ENCODE measurements at regions not wholly inside any gene's neighbourhood (a gene's known extent, or its start where the extent isn't known, plus 50 kb on each side); places are given as distances from the start of the nearest gene placed in this dataset.
"Not testable (repeated sequence)": the region's sequence is repeated elsewhere in the genome, so short reads cannot be mapped to it uniquely, and the experiment has no call there.

DNA sequence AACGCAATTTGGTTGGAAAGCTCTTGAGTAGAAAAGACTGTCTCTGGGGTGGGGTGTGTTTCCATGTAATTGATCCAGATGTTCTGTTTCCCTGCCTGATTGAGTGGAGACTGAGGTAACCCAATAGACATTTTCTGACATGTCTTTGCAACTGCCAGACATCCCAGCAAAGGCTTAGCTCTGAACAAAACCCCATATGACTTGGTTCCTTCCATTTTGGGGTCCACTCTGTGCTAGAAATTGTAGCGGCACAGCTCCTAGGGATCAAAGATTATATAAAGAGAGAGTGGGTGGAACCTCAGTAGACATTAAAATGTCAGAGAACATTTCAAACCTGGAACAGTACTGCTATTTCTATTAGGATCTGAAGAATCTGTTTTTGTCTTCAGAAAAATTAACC is 189.3 kb downstream of the EDN1 start:
- DNase-seq (ENCODE audit: low spot score): no peak

DNA sequence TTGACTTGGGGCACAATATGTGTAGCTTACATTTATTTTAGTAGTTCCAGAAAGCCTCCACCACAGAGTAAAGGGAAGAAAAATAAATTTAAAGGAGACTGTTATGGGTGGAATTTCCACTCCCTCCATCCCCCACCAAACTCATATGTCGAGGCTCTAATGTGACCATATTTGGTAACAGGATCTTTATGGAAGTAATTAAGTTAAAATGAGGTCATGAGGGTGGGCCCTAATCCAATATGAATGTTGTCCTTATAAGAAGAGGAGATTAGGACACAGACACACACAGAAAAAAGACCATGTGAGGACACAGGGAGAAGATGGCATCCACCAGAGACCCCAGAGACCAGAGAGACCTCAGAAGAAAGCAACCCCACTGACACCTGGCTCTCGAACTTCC is 189.7 kb downstream of the EDN1 start:
- DNase-seq (ENCODE audit: low spot score): no peak

DNA sequence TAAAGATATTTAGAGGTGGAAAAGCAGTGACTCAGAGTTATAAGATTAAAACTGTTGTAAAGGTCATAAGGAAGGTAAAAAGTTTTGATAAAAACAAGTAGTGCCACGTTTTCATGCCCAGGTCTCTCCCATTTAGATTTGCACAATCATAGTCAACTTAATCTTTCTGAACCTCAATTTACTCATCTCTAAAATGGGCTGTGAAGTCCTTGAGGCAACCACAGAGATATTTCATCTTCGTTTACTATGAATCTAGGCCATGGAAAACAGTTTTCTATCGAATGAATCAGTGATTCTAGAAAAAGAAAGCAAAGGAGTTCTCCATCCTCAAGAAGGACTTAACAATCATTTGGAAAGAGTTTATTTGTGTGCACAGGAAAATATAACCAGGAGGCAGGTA is 190.2 kb downstream of the EDN1 start:
- no peak for DNase-seq (ENCODE audit: low spot score)

DNA sequence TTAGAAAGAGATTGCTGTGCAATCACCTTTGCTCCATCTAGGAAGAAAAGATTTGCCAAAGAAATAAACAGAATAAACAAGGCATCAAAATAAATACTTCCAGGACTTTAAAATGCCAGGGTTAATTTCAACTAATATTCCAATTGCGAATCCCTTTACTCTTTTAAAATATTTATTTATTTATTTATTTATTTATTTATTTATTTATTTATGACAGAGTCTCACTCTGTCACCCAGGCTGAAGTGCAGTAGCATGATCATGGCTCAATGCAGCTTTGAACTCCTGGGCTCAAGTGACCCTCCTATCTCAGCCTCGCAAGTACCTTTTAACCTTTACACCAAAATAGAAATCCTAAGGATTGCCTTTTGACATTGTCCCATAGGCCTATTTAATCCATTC is 191.1 kb downstream of the EDN1 start:
- DNase-seq (ENCODE audit: low spot score): no peak

DNA sequence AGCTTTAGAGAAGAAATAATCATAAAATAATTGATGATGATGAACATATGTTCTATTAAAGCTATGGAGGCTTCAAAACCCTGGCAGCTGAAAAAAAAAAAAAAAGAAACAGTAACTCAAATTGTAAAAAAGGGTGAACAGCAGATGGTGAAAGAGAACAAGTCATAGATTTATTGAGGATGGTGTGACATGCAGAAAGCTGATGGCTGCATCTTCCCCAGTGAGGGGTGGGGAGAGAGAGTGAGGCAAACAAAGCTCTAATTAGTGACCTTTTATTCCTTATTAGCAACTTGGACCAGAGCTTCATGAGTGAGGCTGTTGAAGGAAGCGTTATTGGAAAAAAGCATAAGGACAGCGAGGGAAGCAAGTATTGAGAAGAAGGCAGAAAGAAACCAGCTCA is 191.7 kb downstream of the EDN1 start:
- no peak for DNase-seq (ENCODE audit: low spot score)

DNA sequence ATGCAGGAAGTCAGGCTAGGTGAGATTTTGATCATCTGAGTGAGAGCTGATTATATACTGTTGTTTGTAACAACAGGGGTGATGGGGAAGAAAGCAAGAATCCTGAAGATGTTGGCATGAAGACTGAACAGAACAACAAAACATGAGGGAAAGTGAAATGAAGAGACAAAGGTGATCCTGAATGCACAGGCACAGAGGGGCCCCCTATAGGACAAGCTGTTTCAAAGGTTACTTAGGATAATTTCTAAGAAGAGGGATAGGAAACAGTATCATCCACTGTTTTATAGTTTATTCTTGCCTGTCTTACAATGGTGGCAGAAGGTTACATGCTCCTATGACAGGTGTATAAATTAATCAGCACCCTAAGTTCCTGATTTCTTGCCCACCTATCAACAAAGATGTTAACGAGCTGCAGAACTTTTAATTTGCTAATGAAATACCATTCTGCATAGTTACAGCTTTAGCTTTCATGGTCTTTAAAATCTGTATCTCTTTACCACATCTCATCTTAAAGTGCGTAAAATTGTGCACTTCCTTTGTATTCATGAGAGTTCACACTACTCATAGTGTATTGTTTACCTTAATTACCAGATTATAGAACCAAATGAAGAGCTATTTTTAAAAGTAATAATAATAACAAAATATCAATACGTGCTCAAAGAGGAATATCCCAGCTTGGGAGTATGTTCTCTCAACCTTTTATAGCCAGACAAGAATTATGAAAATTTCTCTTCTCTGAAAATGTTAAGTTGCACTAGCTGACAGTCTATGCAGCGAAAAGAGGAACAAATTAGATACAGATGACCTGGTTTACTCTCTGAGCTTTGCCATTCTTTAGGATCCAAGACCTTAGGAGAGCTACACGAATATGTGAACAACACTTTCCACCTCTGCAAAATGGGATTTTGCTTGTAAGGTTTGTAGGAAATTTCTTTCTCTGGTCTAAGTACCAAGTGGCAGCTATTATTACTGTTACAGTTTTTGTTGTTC is 192.5 kb downstream of the EDN1 start:
- DNase-seq (ENCODE audit: low spot score): no peak

DNA sequence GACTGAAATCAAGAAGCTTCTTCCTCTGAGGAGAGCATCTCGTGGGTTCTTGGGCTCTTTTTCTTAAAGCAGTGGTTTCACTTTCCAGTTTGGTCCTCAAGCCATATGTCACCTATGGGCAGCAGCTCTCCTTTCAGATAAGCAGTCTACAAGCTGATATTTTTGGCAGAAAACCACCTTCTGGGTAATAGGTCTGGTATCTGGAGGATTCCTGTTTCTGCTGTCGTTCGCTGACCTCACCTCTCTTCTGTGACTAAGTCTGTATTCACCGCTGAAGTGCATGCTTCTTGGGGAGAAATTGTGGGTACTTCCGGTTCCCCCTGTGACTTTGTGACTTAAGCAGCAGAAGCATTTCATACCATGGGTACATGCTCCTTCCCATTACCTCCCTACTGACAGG is 193.6 kb downstream of the EDN1 start:
- no peak for DNase-seq (ENCODE audit: low spot score)

DNA sequence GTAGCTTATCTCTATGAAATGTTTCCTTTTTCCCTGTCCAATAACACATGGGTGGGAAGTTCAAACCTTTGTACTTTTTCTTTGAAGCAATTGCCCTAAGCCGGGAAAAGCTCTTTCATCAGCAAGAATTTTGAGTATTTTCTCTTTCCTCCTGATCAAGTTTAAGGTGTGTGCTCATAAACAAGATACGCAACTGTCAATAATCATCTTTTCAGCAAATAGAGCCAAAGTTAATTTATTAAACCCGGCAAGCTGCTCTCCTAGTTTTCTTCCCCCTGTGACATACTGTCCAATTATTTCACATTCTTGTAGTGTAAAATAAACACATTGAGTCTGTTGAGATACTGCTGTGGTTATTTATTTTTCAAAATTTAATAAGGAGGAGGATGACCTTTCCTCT is 194.4 kb downstream of the EDN1 start:
- DNase-seq (ENCODE audit: low spot score): no peak

DNA sequence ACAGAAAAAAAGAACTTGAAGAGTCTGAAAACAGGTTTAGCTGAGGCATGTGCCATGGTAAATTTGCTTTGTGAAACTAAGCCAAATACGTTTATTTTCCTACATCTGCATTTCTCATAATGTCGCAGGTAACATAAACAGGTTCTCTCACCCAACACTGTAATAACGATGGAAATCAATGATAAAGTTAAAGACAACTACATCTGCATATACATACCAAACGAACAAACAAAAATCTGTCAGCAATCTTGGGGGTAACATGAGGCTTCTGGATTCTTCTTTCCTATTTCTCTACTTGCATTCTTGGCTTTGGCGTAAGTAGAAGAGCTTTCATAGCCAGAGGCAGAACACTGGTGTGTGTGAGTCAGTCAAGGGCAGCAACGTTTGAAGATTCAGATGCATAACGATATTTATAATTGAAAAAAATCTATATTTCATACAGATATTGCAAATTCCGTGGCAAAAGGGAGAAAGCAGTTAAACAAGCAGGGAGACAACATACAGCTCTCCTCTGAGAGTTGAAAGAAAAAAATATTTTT is 195.1 kb downstream of the EDN1 start:
- no peak for DNase-seq (ENCODE audit: low spot score)

DNA sequence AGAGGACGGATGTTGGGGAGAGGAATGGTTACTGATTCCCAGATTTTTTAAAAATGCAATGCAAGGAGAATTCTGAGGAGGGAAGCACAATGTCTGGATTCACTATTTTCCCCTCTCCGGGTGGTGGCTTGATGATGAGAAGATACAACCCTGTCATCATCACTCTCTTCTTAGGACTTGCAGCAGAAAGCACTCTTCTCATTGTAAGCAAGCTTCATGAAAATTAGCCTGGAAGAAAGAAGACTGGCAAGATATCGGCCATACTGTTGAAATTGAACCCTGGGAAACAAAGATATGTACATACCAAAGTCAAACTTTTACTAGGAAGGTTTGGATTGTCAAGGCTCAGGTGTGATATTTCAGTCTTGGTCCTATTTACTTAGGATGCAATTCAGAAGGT is 195.7 kb downstream of the EDN1 start:
- DNase-seq (ENCODE audit: low spot score): no peak

DNA sequence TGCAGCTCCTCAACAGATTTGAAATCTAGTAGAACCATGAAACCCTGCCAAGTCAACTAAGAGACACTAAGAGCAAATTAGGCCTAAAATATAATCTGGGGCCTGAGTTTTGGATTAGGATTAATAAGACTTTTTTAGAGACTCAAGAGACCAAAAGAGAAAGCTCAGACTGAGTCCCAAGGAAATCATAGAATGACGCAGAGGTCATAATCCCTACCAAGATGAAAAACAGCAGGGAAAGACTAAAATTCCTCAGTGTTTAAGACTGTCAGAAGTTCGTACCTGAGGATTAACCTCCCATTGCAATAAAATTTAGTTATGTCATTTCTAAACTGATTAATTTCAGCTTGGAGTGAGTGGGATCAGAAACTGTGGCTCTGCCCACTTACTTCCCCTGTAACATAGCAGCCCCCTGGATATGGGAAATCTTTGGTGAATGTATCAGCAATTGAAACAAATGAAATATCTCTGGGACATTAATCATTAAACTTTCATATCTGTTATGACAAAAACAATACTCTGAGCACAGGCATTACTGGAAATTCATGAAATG is 200.3 kb downstream of the EDN1 start:
- no peak for DNase-seq (ENCODE audit: low spot score)

DNA sequence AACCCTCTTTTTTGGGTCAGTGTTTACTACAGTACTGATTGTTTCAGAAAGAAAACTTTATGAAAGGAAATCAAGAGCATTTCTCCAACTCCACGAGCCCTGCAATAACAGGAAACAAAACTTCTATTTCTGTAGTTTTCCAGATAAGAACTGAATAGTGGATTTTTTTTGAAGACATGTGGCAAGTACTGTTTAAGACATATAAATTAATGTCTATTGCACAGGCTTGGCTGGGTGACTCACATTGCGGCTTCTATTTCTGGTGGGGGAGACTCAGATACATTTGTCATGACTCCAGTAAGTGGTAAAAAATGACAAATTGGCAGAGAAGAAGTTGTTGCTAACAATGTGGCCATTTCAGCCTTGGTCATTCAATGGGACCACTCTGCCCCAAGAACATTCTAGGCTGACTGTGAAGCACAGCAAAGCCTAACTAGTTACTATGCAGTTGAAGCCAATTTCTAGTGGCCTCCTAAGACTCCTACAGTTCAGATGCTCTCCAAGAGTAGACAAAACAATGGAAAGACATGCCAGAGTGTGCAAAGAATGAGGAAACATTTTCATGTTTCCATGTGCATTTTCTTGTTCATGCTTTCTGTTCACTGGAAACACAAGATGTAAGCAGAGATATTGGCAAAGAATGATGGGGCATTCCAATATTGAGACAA is 200.9 kb downstream of the EDN1 start:
- no peak for DNase-seq (ENCODE audit: low spot score)

DNA sequence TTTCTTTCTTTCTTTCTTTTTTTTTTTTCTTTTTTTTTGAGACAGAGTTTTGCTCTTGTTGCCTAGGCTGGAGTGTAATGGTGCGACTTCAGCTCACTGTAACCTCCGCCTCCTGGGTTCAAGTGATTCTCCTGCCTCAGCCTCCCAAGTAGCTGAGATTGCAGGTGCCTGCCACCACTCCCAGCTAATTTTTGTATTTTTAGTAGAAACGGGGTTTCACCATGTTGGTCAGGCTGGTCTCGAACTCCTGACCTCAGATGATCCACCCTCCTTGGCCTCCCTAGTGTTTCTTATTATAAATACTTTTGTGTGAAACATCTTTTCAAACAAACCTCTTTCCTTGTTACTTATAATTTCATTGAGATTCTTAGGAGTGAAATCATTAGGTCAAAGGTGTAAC is 202.8 kb downstream of the EDN1 start:
- DNase-seq (ENCODE audit: low spot score): not testable (repeated sequence)

DNA sequence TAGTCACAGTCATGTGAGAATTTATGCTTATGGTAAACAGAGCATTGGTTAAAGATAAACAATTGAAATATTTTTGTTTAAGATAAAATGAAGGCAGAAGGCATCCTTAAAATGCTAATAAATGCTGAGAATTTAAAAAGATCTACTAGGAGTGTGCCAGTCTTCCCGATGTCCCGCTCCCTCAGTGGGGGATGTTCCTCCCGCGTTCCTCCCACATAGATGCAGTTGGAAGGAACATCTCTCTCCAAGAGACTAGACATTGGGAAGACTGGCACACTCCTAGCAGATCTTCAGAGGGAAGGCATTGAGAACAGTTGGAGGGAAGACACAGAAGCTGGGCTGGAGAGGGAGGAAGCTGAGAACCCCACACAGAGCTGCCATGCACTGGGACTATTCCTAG is 203.3 kb downstream of the EDN1 start:
- no peak for DNase-seq (ENCODE audit: low spot score)

DNA sequence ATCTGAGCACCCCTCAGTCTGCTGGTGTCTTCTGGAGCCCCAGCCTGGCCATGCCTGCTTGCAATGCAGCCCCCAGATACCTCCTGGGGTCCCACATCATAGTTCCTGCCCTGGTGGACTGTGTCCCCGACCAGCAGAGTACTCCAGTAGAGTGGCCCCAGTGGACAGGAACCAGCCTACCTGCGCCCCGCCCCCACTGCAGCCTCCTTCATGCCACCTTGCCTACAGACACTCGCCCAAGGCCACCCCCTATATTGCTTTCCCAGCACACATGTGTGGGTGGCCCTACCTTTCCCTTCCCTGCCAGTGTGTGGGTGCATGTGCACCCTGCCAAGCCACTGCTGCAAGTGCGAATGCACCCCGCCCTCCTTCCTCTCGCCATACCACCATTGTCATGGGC is 204.0 kb downstream of the EDN1 start:
- DNase-seq (ENCODE audit: low spot score): no peak

DNA sequence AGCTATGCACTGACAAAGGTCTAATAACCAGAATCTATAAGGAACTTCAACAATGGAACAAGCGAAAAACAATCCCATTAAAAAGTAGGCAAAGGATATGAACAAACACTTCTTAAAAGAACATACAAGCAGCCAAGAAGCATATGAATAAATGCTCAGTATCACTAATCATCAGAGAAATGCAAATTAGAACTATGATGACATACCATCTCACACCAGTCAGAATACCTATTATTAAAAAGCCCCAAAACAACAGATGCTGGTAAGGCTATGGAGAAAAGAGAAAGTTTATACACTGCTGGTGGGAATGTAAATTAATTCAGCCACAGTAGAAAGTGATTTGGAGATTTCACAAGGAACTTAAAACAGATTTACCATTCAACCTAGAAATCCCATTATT is 211.8 kb downstream of the EDN1 start:
- DNase-seq (ENCODE audit: low spot score): no peak

DNA sequence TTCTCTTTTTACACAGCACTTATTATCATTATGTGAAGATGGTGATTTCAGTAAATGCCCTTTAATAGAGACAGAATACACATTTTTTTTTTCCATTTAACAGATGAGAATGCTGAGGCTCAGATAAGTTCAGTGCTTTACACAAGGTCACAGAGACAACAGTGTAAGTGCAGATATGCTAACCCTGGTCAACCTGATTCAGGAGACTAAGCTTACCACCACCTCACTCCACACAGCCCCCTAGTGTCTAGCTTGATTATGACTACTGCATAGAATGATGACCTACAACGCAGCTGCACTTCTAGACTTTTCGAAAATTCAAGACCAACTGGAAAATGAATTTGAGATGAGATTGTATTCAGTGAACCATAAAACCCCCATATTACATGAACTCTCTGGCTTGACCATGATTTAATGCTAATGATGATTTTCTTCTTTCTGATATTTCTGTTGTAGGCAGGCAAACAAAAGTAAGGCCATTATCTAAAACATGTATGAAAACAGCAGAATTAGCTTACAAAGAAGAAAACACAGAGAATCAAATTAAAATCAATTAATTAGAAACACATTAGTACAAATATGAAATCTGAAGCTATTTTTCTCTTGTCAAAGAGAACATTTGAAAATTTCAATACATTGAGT is 212.1 kb upstream of the PHACTR1 start:
- DNase-seq (ENCODE audit: low spot score): peak; percentile 23

DNA sequence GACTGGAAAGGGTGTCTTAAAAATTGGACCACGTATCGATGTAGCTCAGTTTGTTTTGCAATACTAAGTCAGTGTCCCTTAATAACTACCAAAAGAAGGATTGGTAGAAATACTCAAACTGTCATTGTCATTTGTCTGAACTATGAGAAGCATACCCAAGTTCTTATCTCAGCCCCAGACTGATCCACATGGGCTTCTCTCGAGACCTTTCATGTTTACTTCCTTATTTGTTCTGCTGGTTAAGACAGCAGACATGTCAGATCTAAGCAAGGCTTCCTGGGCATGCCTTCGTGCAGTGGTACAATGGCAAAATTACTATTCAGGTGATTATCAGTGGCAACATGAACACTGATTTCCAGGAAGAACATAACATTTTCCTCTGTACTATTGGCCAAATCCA is 211.1 kb upstream of the PHACTR1 start:
- no peak for DNase-seq (ENCODE audit: low spot score)

DNA sequence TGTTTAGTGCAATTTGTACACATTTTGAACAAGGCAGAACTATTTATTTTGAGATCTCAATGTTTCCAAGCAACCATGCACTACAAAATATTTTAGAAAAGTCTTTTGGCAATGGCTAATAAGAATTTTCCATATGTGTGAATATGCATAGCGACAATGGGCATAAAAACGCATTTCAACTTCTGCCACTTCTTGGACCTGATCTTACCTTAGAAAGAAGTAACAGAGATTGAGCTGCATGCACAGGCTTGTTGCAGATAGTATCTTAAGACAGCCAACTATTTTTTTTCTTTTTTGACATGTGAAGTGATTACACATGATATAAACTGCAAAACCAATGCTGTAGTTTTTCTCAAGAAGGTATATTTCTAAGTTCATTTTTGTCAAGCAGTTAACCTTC is 210.4 kb upstream of the PHACTR1 start:
- DNase-seq (ENCODE audit: low spot score): no peak

DNA sequence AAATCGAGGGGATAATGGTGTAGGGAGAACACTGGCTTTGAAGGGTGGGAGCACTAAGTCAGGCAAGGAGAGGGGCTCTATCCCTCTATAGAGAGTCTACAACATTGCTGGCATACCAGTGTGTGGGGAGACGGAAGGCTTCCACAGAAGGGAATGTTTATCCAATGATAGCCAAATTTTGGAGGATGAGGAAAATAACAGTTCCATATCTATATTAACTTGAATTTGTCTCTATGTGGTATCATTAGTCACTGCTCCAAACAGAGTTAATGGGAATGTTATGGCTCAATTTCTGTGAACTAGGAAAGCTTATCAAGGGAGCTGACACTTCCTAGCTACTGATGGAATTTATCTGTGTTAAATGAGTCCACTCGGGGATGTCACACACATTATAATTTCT is 208.9 kb upstream of the PHACTR1 start:
- DNase-seq (ENCODE audit: low spot score): no peak

DNA sequence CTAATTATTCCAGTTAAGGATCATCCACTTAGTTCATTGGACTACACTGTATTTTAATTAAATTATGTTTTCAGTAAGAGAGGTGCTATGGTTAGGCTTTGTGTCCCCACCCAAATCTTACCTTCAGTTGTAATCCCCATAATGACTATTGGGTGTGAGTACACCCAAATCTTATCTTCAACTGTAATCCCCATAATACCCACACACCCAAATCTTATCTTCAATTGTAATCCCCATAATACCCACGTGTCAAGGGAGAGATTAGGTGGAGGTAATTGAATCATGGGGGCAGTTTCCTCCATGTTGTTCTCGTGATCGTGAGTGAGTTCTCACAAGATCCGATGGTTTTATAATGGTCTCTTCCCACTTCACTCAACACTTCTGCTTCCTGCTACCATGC is 208.0 kb upstream of the PHACTR1 start:
- no peak for DNase-seq (ENCODE audit: low spot score)

DNA sequence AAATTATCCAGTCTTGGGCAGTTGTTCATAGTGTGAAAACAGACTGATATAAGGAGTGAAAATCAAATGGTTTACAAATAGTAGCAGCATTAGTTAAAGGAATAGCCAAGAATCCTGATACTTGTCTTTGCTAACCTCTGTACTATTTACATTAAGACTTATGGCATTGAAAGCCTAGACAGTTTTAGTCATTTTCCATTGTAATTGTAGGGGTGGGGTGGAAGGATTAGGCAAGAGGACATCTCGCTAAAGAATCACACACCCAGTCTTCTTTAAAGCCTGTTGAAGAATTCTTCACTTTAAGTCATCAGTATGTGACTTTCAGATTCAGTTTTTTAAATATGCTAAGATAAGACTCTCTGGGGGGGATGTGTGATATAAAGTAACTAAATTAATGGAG is 207.5 kb upstream of the PHACTR1 start:
- no peak for DNase-seq (ENCODE audit: low spot score)

DNA sequence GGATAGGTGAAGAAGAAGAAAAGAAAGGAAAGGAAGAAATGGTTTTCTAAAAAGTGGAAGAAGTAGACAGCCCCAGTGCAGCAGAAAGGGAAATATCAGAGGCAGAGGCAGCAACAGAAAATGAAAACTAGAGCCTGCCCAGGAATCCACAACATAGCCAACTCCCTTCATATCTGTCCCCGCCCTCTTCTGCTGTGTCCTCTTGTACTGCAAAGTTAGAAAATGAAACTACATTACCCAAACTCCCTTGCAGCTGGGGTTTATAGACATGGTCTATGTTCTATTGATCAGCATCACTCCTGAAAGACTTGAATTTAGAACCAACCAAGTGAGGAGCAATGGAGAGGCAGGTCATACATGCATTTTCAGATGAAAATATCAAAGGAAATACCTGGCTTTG is 200.5 kb upstream of the PHACTR1 start:
- peak; percentile 17 for DNase-seq (ENCODE audit: low spot score)

Measured in SW480 (cell line).